ENCODE measurements at regions not wholly inside any gene's neighbourhood (a gene's known extent, or its start where the extent isn't known, plus 50 kb on each side); places are given as distances from the start of the nearest gene placed in this dataset.

GRCh38 chr2:216918088-216918680, 58.3 kb upstream of the TNP1 start:
- TF ChIP-seq POLR2A (IDR thresholded peaks at IDR 0.05; ENCODE audit: low read length), result no peak
- no peak for TF ChIP-seq GATA1 (IDR thresholded peaks at IDR 0.05; ENCODE audit: low read depth, low read length)
